GM19025 (cell line): ENCODE measurements at regions not wholly inside any gene's neighbourhood (a gene's known extent, or its start where the extent isn't known, plus 50 kb on each side); places are given as distances from the start of the nearest gene placed in this dataset.
"Not testable (repeated sequence)": the region's sequence is repeated elsewhere in the genome, so short reads cannot be mapped to it uniquely, and the experiment has no call there.

ENCODE experiments used
- ATAC-seq: cut with Tn5 transposase; IDR thresholded peaks from one replicate; pipeline ENCODE4 v1.9.1; 2021; ENCODE audit warnings: mild to moderate bottlenecking, low read depth, moderate library complexity; ENCODE audit not compliant: unreplicated experiment

DNA sequence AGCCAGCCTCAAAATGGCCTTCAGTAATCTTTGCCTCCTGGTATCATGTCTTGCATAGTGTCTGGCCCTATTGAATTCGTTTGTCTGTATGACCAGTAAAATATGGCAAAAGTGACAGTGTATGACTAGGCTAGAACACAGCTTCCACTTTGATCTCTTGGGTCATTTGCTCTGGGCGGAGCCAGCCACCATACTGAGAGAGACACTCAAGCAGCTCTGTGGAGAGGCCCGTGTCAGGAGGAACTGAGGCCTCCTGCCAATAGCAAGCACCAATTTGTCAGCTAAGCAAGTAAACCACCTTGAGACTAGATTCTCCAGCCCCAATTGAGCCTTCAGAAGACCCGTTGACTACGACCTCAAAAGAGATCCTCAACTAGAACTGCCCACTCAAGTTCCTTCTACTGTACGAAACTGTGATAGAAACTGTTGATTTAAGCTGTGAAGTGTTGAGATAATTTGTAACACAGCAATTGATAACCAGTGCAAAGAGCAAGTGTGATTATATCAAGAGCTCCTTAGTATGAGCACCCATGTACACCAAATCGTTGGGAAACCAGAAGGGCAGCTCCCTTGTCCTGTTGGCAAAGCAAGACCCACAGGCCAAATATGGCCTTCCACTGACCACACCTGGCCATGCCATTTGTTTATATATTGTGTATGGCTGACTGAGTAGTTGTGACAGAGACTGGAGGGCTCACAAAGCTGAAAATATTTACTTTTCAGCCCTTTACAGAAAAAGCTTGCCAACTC, 52.7 kb upstream of the SERBP1 start:
- ATAC-seq = no peak

DNA sequence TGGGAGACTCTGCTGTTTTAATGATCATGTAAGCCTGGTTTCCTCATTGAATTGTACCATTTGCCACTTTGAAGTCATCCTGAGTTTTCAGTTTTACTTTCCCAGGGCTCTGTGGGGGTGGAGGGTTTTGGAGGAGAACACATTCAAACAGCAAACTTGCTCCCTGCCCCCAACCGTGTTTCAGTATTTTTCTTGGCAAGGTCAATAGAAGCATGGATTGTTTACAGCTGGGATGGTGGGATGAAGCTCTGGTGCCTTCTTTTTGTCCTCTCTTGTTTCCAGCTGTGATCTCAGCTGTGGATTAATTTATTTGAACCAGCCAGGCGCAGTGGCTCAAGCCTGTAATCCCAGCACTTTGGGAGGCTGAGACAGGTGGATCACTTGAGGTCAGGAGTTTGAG, 54.3 kb upstream of the SERBP1 start:
- ATAC-seq = no peak

DNA sequence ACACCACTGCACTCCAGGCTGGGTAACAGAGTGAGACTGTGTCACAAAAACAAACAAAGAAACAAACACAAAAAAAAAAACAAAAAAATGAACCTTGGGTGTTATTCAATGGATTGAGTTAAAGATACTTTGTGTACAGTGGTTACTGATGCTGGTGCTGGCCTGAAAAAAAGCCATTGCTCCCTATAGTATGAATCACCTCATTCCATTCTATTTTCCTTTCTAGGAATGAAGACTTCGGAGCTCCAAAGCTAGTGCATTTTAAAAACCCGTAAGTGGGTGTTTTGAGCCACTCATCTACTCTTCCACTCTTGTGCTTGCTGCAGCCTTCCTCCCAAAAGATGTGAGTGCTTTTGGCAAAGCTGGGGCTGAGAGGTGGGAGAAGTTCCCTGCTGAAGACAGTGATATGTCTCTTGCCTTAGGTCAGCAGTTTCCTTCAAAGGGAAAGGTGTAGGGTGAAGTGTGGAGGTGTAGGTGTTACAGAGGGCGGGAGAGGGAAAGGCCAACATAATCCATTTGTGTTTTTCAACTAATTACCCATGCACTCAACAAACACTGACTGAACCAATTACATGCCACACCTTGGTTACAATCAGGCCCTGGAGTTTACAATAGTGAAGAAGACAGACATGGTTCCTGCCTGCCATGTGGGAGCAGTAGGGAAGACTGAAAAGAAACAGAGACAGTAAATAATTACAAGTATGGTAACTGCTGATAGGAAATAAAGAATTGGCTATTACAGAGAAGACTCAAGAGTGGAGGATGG, 55.0 kb upstream of the SERBP1 start:
- no peak for ATAC-seq

DNA sequence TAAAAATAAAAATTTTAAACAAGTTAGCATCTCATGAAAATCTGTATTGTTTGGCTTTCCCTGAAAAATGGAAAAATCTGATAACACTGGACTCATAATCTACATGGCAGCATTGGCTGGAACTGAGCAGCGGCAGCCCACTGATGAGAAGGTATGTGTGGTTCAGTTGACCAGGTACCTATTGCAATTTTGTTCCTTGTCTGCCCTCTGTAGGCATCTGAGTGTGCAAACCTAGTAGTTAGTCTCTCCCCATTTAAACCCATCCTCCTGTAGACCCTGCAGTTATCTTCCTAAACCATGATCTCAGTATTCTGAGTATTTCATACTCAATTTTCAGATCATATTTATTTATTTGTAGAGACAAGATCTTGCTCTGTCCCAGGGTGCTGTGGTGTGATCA, 59.4 kb upstream of the SERBP1 start:
- no peak for ATAC-seq

DNA sequence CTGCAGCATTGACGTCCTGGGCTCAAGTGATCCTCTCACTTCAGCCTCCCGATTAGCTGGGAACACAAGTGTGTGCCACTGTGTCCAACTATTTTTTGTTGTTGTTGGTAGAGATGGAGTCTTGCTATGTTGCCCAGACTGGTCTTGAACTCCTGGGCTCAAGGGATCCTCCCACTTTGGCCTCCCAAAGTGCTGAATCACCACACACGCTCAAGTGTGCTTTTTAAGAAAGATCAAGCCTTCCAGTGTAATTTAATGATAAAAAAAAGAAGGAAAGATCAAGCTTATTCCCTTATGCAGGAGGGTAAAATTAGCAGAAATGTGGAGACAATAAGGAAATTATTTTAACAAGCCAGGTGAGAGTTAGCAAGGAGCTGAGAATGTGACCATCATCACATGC, 61.1 kb upstream of the SERBP1 start:
- no peak for ATAC-seq

DNA sequence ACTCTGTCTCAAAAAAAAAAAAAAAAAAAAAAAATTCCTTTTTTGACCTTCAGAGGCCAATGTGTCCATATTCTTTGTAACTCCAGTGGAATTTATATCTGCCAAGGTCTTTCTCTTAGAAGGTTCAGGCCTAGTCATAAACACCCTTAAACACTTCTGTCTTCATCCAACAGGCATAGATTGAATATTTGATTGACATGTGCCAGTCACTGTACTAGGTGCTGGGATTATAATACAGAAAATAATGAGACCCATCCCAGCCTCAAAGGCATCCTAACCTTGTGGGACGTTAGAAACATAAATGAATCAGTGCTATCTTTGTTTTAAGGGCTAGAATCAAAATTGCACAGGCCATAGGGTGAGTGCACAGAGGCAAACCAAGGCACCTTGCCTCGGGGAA, 62.9 kb upstream of the SERBP1 start:
- ATAC-seq = no peak

DNA sequence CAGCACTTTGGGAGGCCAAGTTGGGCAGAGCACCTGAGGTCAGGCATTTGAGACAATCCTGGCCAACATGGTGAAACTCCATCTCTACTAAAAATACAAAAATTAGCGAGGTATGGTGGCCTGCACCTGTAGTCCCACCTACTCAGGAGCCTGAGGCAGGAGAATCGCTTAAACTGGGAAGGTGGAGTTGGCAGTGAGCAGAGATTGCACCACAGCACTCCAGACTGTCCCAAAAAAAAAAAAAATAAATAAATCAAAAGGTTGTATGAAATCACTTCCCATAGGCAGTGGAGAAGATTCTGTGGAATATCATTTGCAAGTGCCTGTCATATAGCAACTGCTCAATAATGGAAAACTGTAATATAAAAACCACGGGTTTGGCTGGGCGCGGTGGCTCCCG, 65.1 kb upstream of the SERBP1 start:
- no peak for ATAC-seq

DNA sequence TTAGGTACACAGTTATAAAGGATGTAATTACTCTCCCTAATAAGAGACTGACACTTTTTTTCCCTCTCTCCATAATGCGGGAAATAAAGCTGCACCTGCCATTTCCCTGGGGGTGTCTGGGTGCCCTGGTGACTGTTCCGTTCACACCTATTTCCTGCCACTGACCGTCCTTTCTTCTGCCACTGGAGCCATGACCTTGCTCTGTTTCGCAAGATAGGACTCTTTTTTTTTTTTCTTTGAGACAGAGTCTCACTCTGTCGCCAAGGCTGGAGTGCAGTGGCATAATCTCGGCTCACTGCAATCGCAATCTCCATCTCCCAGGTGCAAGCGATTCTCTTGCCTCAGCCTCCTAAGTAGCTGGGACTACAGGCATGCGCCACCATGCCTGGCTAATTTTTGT, 66.1 kb upstream of the SERBP1 start:
- no peak for ATAC-seq

DNA sequence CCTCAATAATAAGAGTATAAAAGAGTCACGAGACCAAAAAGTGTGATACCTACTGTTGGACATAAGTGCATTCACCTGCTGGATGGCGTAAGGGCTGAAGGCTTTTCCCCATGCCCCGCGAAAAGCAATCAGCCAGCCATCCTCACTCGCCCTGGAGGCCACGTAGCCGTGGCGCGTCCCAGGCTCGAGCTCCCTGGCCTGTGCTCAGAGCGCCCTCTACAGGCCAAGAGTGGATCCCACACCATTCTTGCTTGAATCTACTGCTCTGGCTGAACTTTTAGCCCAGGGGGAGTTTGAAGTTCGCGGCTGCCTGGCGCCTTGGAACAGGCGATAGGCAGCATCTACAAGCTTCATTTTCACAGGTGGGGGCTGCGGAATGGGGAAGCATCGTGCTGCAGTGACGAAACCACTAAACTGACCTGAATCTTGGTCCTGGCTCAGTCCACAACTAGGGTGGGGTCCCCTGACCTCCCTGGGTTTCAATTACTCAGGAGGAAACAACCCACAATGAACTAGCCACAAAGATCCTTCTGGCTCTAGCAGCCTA, 70.3 kb upstream of the SERBP1 start:
- peak; percentile 98 for ATAC-seq

DNA sequence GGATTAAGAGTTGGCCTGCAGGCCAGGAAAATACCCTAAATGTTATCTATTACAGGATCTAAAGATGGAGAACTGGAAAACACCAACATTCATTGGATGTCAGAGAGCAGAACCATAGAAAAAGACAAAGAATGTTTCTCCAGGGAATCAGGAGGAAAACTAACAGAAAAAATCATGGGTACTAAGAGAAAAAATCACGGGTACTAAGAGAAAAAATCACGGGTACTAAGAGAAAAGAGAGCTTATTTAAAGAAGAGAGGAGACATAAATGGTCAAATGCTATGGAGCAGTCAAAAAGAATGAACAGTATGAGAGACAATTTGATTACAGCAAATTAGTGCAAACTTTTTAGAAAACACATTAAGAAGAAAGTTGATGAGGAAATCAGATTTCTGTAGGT, 73.8 kb upstream of the SERBP1 start:
- no peak for ATAC-seq

DNA sequence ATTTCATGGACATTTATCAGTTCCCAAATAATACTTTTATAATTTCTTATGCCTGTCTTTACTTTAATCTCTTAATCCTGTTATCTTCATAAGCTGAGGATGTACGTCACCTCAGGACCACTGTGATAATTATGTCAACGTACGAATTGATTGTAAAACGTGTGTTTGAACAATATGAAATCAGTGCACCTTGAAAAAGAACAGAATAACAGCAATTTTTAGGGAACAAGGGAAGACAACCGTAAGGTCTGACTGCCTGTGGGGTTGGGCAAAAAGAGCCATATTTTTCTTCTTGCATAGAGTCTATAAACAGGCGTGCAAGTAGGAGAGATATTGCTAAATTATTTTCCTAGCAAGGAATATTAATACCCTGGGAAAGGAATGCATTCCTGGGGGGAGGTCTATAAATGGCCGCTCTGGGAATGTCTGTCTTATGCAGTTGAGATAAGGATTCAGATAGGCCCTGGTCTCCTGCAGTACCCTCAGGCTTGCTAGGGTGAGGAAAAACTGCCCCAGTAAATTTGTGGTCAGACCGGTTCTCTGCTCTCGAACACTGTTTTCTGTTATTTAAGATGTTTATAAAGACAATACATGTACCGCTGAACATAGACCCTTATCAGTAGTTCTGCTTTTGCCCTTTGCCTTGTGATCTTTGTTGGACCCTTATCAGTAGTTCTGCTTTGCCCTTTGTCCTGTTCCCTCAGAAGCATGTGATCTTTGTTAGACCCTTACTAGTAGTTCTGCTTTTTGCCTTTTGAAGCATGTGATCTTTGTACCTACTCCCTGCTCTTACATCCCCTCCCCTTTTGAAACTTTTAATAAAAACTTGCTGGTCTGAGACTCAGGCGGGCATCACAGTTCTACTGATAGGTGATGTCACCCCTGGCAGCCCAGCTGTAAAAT, 83.4 kb upstream of the SERBP1 start:
- not testable (repeated sequence) for ATAC-seq

DNA sequence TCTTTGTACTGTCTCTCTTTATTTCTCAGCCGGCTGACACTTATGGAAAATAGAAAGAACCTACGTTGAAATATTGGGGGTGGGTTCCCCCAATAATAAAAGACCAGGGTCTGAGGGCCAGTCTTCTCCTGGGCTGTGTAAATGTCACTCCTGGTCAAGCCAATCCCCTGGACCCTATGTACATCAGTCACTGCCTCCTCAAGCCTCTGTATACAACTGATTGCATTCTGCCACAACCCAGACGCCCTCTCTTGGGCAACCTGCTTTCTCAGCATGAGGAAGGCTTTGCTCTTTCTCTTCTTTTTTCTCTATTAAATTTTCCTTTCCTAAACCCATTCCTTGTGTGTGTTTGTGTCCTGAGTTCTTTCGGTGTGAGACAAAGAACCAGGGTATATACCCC, 84.1 kb upstream of the SERBP1 start:
- ATAC-seq = no peak

DNA sequence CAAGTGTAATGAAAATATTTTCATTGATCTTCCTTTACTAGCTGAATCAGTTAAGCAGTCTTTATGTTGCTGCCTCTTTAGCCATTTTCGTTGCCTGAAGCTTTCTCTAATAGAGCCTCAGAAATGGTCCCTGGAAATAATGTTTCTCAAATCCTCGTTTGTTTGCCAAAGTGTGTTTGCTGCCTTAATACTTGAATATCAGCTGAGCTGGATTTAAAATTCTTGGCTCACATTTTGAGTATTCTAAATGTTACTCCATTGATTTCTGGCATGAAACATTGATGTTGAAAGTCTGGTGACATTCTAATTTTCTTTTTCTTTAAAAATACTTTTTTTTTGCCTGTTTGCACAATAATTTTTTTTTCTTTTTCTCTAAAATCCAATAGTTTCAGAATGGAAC, 84.6 kb upstream of the SERBP1 start:
- no peak for ATAC-seq

DNA sequence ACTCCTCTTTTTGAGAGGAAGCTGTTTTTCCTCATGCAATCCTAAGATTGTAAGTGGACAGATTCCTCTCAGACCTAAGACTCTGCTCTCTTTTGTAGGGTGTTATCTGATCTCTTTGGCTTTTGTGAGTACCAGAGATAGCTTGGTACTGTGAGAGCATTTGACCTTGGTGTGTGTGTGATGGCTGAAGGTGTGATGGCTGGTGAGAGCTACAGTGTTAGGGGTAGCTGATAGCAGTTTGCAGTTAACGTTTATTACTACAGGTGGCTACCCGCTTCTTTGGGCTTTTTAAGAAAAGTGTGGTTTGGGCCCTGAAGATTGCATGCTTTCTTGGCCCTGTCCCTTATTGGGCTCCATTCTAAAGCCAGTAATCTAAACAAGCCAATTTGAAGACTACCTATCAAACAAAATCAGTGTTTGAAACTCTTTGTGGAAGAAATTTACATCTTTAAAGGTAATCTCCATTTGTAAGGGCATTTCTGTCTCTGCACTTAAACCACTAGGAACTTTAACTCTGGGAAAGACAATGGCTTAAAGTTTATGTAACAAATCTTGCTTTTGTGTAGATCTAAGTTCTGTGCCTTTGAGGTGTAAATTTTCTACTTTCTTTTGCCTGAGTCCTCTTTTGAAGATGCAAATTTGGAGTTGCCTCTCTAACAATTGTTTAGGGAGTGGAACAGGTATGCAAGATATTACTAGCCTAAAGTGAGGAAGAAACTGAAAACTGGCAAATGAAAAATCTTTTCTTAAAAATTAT, 85.3 kb upstream of the SERBP1 start:
- ATAC-seq = no peak

DNA sequence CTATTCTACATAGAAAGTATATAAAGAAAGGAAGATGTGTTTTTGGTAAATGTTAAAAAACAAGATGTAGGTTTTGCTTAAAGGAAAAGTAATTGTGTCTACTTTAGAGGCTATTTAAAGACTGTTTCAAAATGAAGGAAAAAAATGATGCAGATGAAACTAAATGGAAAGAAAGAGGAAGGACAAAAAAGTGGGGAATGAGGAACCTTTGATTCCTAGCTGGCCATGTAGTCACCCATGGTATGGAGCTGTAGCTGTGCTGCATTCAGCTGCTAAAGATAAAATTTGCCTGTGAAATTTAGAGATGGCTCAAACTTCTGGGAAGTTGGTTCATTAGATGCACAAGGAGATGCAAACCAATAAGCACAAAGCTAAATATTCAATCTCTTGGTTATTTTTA, 86.8 kb upstream of the SERBP1 start:
- ATAC-seq = no peak

DNA sequence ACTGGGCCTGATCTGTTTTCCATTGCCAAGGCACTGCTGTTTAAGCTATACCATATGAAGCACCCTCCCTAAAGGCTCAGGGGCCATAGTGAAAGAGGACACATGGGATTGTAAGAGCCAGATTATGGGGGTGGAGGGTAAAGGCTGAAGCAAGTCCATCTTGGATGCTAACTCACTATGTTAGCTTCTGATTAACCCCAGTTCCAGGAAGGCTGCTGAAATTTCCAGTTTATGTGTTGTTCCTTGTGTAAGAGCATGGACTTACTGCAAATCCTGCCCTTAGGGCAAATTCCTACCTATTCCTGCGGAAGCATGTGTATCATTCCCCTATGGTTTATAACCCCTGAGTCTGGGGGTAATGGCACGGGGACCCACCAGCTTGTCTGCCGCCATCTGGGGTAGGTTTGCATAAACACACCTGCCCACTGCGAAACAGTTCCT, 91.8 kb upstream of the SERBP1 start:
- ATAC-seq = no peak

DNA sequence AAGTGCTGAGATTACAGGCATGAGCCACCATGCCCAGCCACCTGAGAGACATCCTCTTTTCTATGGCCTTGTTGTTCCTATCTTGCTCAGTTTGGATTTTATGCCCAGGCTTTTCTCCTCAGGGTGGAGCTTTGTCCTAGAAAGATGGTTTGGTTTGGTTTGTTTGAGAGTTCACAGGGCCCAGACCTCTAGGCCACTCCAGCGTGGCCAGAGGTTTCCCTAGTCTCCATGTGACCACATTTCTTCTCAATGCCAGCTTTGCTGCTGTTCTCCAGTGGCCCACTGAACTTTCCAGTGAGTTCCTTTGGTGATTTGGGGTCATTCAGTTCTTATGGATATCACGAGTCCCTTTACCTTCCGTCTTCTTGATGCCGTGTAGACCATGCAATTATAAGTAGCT, 92.6 kb upstream of the SERBP1 start:
- no peak for ATAC-seq

DNA sequence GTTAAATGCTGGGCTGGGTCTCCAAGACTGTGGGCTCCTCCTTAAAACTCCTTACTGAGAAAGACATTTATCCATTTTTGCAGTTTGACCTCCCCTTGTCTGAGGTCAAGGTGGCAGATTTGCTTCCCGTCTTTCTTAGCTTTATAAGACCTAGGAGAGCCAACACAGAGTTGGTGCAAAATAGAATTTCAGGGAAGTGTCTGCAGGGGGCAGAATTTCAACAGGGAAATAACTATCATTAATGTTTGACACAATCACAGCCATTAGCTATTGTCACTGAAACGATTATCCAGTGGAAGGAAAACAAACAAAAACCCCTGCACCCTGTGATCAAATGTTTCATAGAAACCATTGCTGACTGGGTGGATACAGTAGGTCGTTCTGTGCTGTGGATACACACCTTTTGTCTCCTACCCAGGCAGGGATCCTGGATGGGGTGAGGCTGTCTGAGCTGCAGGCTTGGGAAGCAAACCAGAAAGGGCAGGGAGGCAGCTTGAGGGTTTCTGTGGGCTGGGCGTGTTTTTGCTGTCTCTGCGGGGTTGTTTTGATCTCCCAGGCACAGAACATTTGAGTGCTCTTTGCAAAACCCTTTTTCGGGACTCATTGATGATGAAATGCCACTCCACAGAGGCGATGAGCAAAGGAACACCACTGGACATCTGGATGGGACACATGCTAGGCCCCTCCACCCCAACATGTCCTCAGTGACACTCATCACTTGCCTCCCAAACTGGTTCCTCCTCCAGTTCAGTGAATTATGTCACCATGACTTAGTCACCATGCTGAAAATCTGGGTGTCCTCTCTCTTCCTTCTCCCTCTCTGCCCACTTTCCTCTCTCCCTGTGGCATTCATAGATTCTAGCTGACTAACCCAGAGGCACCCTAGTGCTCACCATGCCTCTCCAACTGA, 94.2 kb upstream of the SERBP1 start:
- ATAC-seq = no peak
